ENCODE measurements at regions not wholly inside any gene's neighbourhood (a gene's known extent, or its start where the extent isn't known, plus 50 kb on each side); places are given as distances from the start of the nearest gene placed in this dataset.

- Mint-ChIP-seq H3K36me3 (ENCODE audit: insufficient read depth, unreplicated experiment) (no peaks in the 10 kb centered on the region), H3K27me3 (ENCODE audit: insufficient read depth, unreplicated experiment) (no peaks in the 10 kb centered on the region), H3K4me1 (ENCODE audit: insufficient read depth, unreplicated experiment) (no peaks in the 10 kb centered on the region), H3K27ac (ENCODE audit: low read depth, unreplicated experiment) (no peak overlapping the region), H3K4me3 (ENCODE audit: unreplicated experiment) (no peak overlapping the region), H3K9me3 (ENCODE audit: unreplicated experiment) (no peaks in the 10 kb centered on the region)
- CTCF ChIA-PET: no interaction called here
- BruUV-seq (replicated peaks): no TSS peak
- POLR2A ChIA-PET: no interaction called here
- no peak for DNase-seq (ENCODE audit: unreplicated experiment)
- intact Hi-C loops (cut with micrococcal nuclease): no loop called here
- no peak for TF ChIP-seq CTCF (IDR thresholded peaks at IDR 0.05; ENCODE audit: unreplicated experiment)
Observed at GRCh38 chr5:25066239-25066638, 421.5 kb upstream of the CDH10 start.

- POLR2A ChIA-PET: no interaction called here
Observed at GRCh38 chr5:25064306-25064705, 419.5 kb upstream of the CDH10 start.

GRCh38 chr5:25060575-25060974, 415.8 kb upstream of the CDH10 start:
- Mint-ChIP-seq H3K27ac (ENCODE audit: low read depth, unreplicated experiment) (no peak overlapping the region), H3K4me1 (ENCODE audit: insufficient read depth, unreplicated experiment) (no peaks in the 10 kb centered on the region), H3K4me3 (ENCODE audit: unreplicated experiment) (no peak overlapping the region), H3K9me3 (ENCODE audit: unreplicated experiment) (no peaks in the 10 kb centered on the region), H3K27me3 (ENCODE audit: insufficient read depth, unreplicated experiment) (no peaks in the 10 kb centered on the region), H3K36me3 (ENCODE audit: insufficient read depth, unreplicated experiment) (peaks cover 1% of the 10 kb centered on the region)
- POLR2A ChIA-PET: no interaction called here
- no TSS peak for BruUV-seq (replicated peaks)
- no peak for TF ChIP-seq CTCF (IDR thresholded peaks at IDR 0.05; ENCODE audit: unreplicated experiment)
- DNase-seq (ENCODE audit: unreplicated experiment): no peak
- CTCF ChIA-PET: interaction anchor here (0.6 to 0.7 kb wide), 3 partner anchors 61 to 1999 kb away, joined by 3 to 4 read pairs (median 3); no protein-coding TSS in a partner anchor
- intact Hi-C loops (cut with micrococcal nuclease): no loop called here

More at GRCh38 chr5:25064306-25064705, 419.5 kb upstream of the CDH10 start:
- Mint-ChIP-seq H3K4me1 (ENCODE audit: insufficient read depth, unreplicated experiment) (no peaks in the 10 kb centered on the region), H3K36me3 (ENCODE audit: insufficient read depth, unreplicated experiment) (no peaks in the 10 kb centered on the region), H3K4me3 (ENCODE audit: unreplicated experiment) (no peak overlapping the region), H3K27me3 (ENCODE audit: insufficient read depth, unreplicated experiment) (no peaks in the 10 kb centered on the region), H3K9me3 (ENCODE audit: unreplicated experiment) (no peaks in the 10 kb centered on the region), H3K27ac (ENCODE audit: low read depth, unreplicated experiment) (no peak overlapping the region)
- no TSS peak for BruUV-seq (replicated peaks)
- TF ChIP-seq CTCF (IDR thresholded peaks at IDR 0.05; ENCODE audit: unreplicated experiment): no peak
- no peak for DNase-seq (ENCODE audit: unreplicated experiment)
- CTCF ChIA-PET: no interaction called here
- intact Hi-C loops (cut with micrococcal nuclease): no loop called here

- no peak for TF ChIP-seq CTCF (IDR thresholded peaks at IDR 0.05; ENCODE audit: unreplicated experiment)
- POLR2A ChIA-PET: no interaction called here
- no TSS peak for BruUV-seq (replicated peaks)
- Mint-ChIP-seq H3K4me3 (ENCODE audit: unreplicated experiment) (no peak overlapping the region), H3K27ac (ENCODE audit: low read depth, unreplicated experiment) (no peak overlapping the region), H3K27me3 (ENCODE audit: insufficient read depth, unreplicated experiment) (no peaks in the 10 kb centered on the region), H3K4me1 (ENCODE audit: insufficient read depth, unreplicated experiment) (no peaks in the 10 kb centered on the region), H3K36me3 (ENCODE audit: insufficient read depth, unreplicated experiment) (peaks cover 10% of the 10 kb centered on the region), H3K9me3 (ENCODE audit: unreplicated experiment) (peaks cover 7% of the 10 kb centered on the region)
- CTCF ChIA-PET: no interaction called here
- no peak for DNase-seq (ENCODE audit: unreplicated experiment)
- intact Hi-C loops (cut with micrococcal nuclease): no loop called here
Observed at GRCh38 chr5:25056836-25057235, 412.1 kb upstream of the CDH10 start.

Data from MCF 10A (cell line).